Psoas muscle (tissue), 7 donors: ENCODE measurements at regions not wholly inside any gene's neighbourhood (a gene's known extent, or its start where the extent isn't known, plus 50 kb on each side); places are given as distances from the start of the nearest gene placed in this dataset.

Experiments
- ATAC-seq, 4 donors: fragments of 200-7000 bp; cut with Tn5 transposase; one replicate each; pipeline ENCODE4 v1.9.1; 2020; ENCODE audit warnings: moderate library complexity in 3 of 4, mild to moderate bottlenecking in 2 of 4
- DNase-seq, 2 donors: peaks; one replicate each; pipeline ENCODE4 v3.0.0-alpha.2; 2020
- H3K27ac ChIP-seq: fragments of 200-600 bp; one replicate; pipeline ENCODE4 v1.8.0; 2022
- H3K27me3 ChIP-seq, 3 donors: fragments of 200-600 bp in 1 of 3; one replicate each; pipeline versions ENCODE4 v1.6.1 to v1.8.0; 2013 to 2022; ENCODE audit warnings: low read length in 2 of 3, mild to moderate bottlenecking in 2 of 3, moderate library complexity in 1 of 3; ENCODE audit not compliant: insufficient read depth in 3 of 3
- H3K36me3 ChIP-seq, 2 donors: fragments of 200-600 bp in 1 of 2; one replicate each; pipeline versions ENCODE4 v1.6.1 to v1.8.0; 2013 to 2022; ENCODE audit warnings: low read depth in 1 of 2, mild to moderate bottlenecking in 1 of 2, moderate library complexity in 1 of 2; ENCODE audit not compliant: insufficient read depth in 1 of 2
- H3K4me1 ChIP-seq: fragments of 200-600 bp; one replicate; pipeline ENCODE4 v1.8.0; 2022
- H3K4me3 ChIP-seq: fragments of 200-600 bp; one replicate; pipeline ENCODE4 v1.8.0; 2022; ENCODE audit warnings: mild to moderate bottlenecking
- H3K9me3 ChIP-seq: fragments of 200-600 bp; one replicate; pipeline ENCODE4 v1.8.0; 2022
- CTCF ChIP-seq: fragments of 200-600 bp; IDR thresholded peaks from one replicate; pipeline ENCODE4 v1.8.0; 2022; ENCODE audit warnings: antibody characterized with exemption
- WGBS, 3 donors: extraction: QIAGEN DNeasy Blood & Tissue Kit; methylation state at CpG; one replicate each; pipeline versions ENCODE4 v1.1.6 to v1.1.7; 2013; 5-methylcytosine and 5-hydroxymethylcytosine counted together
- intact Hi-C, 2 donors: fragments of 100-400 bp; cut with DNase I; formaldehyde crosslinking; loops; one replicate each; pipeline versions ENCODE4 v1.11.0 to v1.14.2; 2022
- donor health status: healthy with polysubstance abuse.
- donor health status: DM: no; HTN: no; CAD: no; lungs with moderate emphysema.
- donor health status: Bipolar disorder and iron deficiency.
- donor health status: healthy.
- donor health status: DM: yes; HTN: yes; CAD: no.
- donor health status: DM: no; HTN: no; CAD: no.
- donor health status: DM: yes; HTN: yes; CAD: no.

DNA sequence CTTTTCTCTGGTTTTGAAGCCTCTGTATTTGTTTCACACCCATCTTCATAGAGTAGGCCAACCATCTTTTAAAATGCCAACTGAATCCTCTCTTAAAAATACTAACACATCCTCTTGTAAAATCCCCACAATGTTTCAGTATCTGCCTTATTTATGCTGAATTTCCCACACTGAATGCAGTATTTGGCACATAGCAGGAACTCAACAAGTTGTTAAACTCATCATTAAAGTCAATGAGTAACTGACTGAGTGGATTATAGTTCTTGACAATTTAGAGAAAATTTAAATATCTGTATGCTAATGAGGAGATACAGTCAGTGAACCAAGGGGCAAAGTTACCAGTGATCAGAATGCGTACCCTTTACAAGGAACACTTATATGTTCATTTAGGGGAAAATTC lies 505.5 kb upstream of the PCDH9 start:
- Histone ChIP-seq H3K4me3 (no peak overlapping the region), H3K4me1 (no peaks in the 10 kb centered on the region), H3K36me3 (no peaks in the 10 kb centered on the region), H3K27ac (no peak overlapping the region), H3K9me3 (no peaks in the 10 kb centered on the region), H3K27me3 (no peaks in the 10 kb centered on the region)
- ATAC-seq = no peak
- DNase-seq = no peak
- no peak for TF ChIP-seq CTCF
- intact Hi-C loops = no loop called here
- WGBS, 3 donors = 98 to 100% (median 100%) methylated on average over 1 of the region's 1 CpG

DNA sequence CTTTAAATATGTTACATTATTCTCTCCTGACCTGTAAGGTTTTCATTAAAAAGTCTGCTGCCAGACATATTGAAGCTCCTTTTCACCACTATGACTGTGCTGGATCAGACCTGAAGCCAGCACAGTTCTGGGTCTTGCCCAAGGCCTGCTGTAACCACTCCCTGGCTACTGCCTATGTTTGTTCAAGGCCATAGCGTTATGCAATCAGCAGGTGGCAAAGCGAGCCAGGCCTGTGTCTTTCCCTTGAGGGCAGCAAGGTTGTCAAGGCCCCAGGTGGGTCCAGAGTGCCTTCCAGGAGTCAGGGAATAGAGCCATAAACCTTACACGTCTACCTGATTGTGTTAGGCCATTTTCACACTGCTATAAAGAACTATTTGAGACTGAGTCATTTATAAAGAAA lies 496.8 kb upstream of the PCDH9 start:
- no peak for ATAC-seq
- Histone ChIP-seq H3K4me1 (no peaks in the 10 kb centered on the region), H3K27ac (no peak overlapping the region), H3K4me3 (no peak overlapping the region), H3K36me3 (no peaks in the 10 kb centered on the region), H3K27me3 (no peaks in the 10 kb centered on the region), H3K9me3 (peaks cover 6% of the 10 kb centered on the region)
- TF ChIP-seq CTCF = no peak
- WGBS, 3 donors = 58 to 60% (median 59%) methylated on average over 3 of the region's 3 CpGs
- no peak for DNase-seq
- intact Hi-C loops = no loop called here

DNA sequence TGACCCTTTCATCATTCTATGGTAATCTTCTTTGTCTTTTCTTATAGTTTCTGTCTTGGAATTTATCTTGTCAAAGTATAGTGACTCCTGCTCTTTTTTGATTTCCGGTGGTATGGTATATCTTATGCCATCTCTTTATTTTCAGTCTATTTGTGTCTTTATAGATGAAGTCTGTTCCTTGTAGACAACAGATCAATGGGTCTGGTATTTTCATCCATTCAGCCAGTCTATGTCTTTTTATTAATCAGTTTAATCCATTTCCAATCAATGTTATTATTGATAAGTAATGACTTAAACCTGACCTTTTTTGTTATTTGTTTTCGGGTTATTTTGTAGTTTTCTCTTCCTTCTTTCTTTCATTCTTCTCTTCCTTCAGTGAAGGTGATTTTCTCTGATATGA lies 495.9 kb upstream of the PCDH9 start:
- Histone ChIP-seq H3K4me3 (no peak overlapping the region), H3K36me3 (no peaks in the 10 kb centered on the region), H3K27ac (no peak overlapping the region), H3K9me3 (peaks cover 6% of the 10 kb centered on the region), H3K4me1 (no peaks in the 10 kb centered on the region), H3K27me3 (no peaks in the 10 kb centered on the region)
- DNase-seq = no peak
- ATAC-seq = no peak
- WGBS, 3 donors = 70 to 92% (median 91%) methylated on average over 2 of the region's 2 CpGs
- intact Hi-C loops = no loop called here
- TF ChIP-seq CTCF = no peak

DNA sequence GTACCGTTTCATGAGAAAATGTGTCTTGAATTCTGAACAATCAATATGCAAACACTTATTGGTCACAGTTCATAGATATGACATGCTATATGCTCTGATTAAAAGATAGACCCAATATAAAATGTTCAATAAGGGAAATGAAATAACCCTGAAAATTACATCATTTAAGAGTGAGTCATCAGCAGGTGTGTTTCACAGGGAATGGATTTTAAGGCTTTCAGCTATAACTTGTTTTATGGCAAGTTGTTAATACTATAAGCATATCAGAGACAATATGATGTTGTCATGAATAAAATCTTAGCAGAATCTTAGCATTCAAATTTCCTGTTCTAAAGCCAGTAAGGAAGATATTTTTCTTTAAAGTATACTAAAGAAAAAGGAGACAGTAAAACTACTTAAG lies 483.4 kb upstream of the PCDH9 start:
- Histone ChIP-seq H3K4me1 (no peaks in the 10 kb centered on the region), H3K9me3 (peaks cover 4% of the 10 kb centered on the region), H3K27me3 (no peaks in the 10 kb centered on the region), H3K36me3 (no peaks in the 10 kb centered on the region), H3K27ac (no peak overlapping the region), H3K4me3 (no peak overlapping the region)
- intact Hi-C loops = no loop called here
- ATAC-seq (no peak), DNase-seq (no peak)
- WGBS, 3 donors = 71 to 79% (median 77%) methylated on average over 1 of the region's 1 CpG
- TF ChIP-seq CTCF = no peak

DNA sequence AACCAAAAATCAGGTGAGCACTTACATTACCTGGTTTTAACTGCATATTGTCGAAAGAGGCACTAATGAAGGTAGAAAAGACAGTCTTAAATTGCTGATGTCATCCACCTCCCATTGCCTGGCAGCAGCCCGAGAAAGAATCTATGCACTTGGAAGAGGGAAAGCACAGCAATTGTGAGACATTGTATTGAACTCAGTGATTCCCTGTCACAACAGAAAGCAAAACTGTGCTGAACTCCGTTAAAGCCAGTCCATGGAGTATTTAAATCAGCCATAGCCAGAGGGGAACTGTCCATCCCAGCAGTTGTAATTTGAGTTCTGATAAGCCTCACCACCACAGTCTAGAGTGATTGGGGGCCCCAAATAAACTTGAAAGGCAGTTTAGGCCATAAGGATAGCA lies 466.6 kb upstream of the PCDH9 start:
- 63 to 66% (median 65%) methylated on average over 3 of the region's 3 CpGs for WGBS, 3 donors
- intact Hi-C loops = no loop called here
- no peak overlapping the region for H3K4me3 ChIP-seq
- H3K4me1 ChIP-seq = no peaks in the 10 kb centered on the region
- H3K9me3 ChIP-seq = no peaks in the 10 kb centered on the region
- no peaks in the 10 kb centered on the region for H3K27me3 ChIP-seq
- TF ChIP-seq CTCF = no peak
- DNase-seq = no peak
- no peak overlapping the region for H3K27ac ChIP-seq
- no peak for ATAC-seq
- H3K36me3 ChIP-seq = no peaks in the 10 kb centered on the region
